Dendritic cell treated with granulocyte-macrophage colony-stimulating factor and Interleukin-4, amounts not matched to agents 40 ng/mL and 50 ng/mL, for 4 days (primary cell): ENCODE measurements at regions not wholly inside any gene's neighbourhood (a gene's known extent, or its start where the extent isn't known, plus 50 kb on each side); places are given as distances from the start of the nearest gene placed in this dataset.

Source experiments
- H3K27ac Mint-ChIP-seq: one replicate; pipeline ENCODE4 v1.8.0; 2022; ENCODE audit warnings: mild to moderate bottlenecking, mixed read lengths
- H3K27me3 Mint-ChIP-seq: one replicate; pipeline ENCODE4 v1.8.0; 2022; ENCODE audit warnings: mild to moderate bottlenecking, mixed read lengths
- H3K36me3 Mint-ChIP-seq: one replicate; pipeline ENCODE4 v1.8.0; 2022; ENCODE audit warnings: low read depth, mixed read lengths
- H3K4me1 Mint-ChIP-seq: one replicate; pipeline ENCODE4 v1.8.0; 2022; ENCODE audit warnings: low read depth, mixed read lengths
- H3K4me3 Mint-ChIP-seq: one replicate; pipeline ENCODE4 v1.8.0; 2022; ENCODE audit warnings: mild to moderate bottlenecking, moderate library complexity, mixed read lengths
- H3K9me3 Mint-ChIP-seq: one replicate; pipeline ENCODE4 v1.8.0; 2022; ENCODE audit warnings: mixed read lengths
- intact Hi-C: fragments of 100-400 bp; cut with micrococcal nuclease; formaldehyde crosslinking; loops from one replicate; pipeline ENCODE4 v1.15.0; 2022

DNA sequence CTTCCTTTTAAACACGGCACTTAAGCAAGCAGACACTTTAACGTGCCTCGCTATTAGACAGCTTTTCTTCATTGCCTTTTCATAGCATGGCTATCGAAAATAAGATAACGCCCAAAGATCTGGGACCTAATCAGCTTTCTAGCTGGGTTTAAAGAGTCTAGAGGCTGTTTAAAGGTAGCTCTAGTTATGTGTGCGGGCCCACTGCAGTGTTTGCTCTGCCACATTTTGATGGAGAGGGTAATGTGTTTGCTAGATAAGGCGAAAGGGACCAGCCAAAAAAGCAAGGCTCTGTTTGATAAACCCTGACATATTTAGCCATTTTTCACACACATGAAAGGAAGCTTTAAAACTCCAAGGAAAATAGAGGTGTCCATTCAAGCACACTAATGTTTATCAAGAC, 91.6 kb downstream of the NR2F2 start:
- Mint-ChIP-seq H3K4me3 (no peak overlapping the region), H3K27me3 (peaks cover 44% of the 10 kb centered on the region), H3K27ac (no peak overlapping the region), H3K36me3 (no peaks in the 10 kb centered on the region), H3K4me1 (no peaks in the 10 kb centered on the region), H3K9me3 (no peaks in the 10 kb centered on the region)
- intact Hi-C loops = no loop called here

DNA sequence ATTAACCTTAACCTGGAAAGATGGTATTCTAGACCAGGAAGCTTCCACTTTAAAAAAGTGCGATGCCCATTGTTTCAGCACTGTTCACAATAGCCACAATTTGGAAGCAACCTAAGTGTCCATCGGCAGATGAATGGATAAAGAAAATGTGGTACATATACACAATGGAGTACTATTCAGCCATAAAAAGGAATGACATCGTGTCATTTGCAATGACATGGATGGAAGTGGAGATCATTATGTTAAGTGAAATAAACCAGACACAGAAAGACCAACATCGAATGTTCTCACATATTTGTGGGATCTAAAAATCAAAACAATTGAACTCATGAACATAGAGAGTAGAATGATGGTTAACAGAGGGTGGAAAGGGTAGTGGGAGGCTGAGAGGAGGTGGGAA, 94.2 kb downstream of the NR2F2 start:
- peaks cover 19% of the 10 kb centered on the region for H3K27me3 Mint-ChIP-seq
- no peaks in the 10 kb centered on the region for H3K9me3 Mint-ChIP-seq
- no peak overlapping the region for H3K4me3 Mint-ChIP-seq
- intact Hi-C loops = no loop called here
- no peaks in the 10 kb centered on the region for H3K36me3 Mint-ChIP-seq
- H3K4me1 Mint-ChIP-seq = no peaks in the 10 kb centered on the region
- no peak overlapping the region for H3K27ac Mint-ChIP-seq

DNA sequence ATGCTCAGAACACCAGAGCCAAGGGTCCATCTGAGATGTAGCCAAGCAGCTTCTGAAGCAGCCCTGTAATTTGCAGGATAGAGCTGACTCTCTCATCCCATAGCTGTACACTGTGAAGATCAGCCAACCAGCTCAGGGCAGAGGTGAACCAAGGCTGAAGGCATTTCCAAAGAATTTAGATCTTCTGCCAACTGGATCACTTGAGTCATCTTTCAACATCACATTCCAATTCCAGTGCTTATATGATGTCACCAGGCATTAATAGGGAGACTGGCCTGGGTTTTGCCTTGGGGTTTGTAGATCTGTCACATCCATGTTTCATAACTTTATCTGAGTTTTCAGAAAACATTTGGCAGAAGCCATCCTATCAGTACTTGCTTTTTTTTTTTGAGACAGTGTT, 98.2 kb downstream of the NR2F2 start:
- no peak overlapping the region for H3K4me3 Mint-ChIP-seq
- H3K4me1 Mint-ChIP-seq = no peaks in the 10 kb centered on the region
- intact Hi-C loops = no loop called here

DNA sequence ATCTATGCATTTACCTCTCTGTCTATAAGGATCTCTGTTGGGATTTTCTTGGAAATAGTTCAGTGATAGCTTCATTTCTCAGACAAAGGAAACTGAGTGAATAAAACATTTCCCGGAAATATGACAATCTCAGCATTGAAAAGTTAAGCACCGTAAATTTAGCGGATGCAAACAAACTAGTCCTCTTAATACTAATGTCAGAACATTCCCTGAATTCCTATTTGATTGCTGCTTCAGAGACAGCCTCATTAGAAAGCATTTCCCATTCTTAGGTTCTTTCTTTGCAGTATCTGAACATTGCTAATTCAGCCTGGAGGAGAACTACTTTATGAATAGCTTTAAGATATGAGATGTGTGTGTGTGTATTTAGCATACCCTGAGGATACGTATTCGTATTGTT, 101.3 kb downstream of the NR2F2 start:
- intact Hi-C loops = no loop called here
- Mint-ChIP-seq H3K4me1 (no peaks in the 10 kb centered on the region), H3K36me3 (no peaks in the 10 kb centered on the region), H3K9me3 (no peaks in the 10 kb centered on the region), H3K4me3 (no peak overlapping the region), H3K27ac (no peak overlapping the region), H3K27me3 (peaks cover 3% of the 10 kb centered on the region)

More for the DNA sequence above, 98.2 kb downstream of the NR2F2 start:
- no peak overlapping the region for H3K27ac Mint-ChIP-seq
- H3K9me3 Mint-ChIP-seq = no peaks in the 10 kb centered on the region
- no peaks in the 10 kb centered on the region for H3K36me3 Mint-ChIP-seq
- peaks cover 9% of the 10 kb centered on the region for H3K27me3 Mint-ChIP-seq

DNA sequence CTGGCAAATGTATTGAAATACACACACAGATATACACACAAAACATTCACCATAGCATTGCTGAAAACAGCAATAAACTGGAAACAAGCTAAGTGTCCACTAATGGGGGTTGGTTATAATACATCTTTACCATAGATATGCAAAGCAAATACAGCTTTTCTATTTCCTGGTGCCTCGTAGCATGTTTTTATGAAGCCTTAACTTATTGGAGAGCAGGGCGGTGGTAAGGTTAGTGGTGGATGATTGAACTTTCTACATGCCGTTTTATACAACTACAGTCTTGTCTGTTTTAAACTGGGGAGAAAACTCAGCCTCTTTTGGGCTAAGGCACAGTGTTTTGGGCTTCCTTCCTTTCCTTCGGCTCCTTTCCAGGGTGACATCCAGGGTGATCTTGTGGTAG, 104.5 kb downstream of the NR2F2 start:
- Mint-ChIP-seq H3K4me3 (no peak overlapping the region), H3K27me3 (peaks cover 11% of the 10 kb centered on the region), H3K27ac (no peak overlapping the region), H3K36me3 (no peaks in the 10 kb centered on the region), H3K9me3 (no peaks in the 10 kb centered on the region), H3K4me1 (no peaks in the 10 kb centered on the region)
- intact Hi-C loops = no loop called here

DNA sequence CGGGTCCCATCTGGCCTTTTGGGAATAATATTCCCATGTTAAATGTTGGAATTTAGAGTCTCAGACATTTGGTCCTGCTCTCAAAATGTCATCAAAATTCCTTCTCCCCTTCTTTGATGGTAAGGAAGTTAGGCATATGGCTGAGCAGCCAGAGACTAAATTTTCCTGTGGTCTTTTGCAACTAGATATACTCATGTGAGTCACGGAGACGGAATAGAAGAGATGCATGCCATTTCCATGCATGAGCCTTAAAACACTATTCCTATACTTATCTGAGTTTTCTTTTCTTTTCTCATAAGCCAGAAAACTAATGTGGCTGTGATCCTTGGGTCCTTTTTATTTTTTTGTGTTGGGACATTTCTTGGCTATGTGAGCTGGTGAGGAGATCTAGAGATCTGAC, 105.3 kb downstream of the NR2F2 start:
- H3K36me3 Mint-ChIP-seq = no peaks in the 10 kb centered on the region
- no peak overlapping the region for H3K27ac Mint-ChIP-seq
- H3K9me3 Mint-ChIP-seq = no peaks in the 10 kb centered on the region
- H3K4me1 Mint-ChIP-seq = no peaks in the 10 kb centered on the region
- intact Hi-C loops = no loop called here
- H3K4me3 Mint-ChIP-seq = no peak overlapping the region
- H3K27me3 Mint-ChIP-seq = peaks cover 11% of the 10 kb centered on the region

DNA sequence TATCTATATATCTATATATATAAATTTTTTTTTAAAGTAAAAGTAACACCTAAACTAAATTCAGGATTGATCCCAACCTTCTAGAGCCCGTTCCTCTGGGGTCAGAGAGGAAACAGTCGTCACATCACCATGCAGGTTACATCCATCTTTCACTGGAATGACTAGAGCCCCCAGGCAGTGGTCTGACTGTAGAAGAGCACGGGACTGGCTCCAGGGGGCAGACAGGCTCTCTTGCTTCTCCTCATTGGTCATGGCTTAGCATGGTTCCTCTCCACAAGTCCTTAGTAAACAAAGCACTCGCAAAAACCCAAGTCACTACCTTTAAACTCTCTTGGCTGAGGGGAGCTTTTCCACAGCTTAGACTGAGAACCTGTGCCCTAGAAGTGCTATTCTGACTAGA, 110.5 kb downstream of the NR2F2 start:
- H3K4me1 Mint-ChIP-seq = no peaks in the 10 kb centered on the region
- H3K4me3 Mint-ChIP-seq = no peak overlapping the region
- intact Hi-C loops = no loop called here
- H3K27me3 Mint-ChIP-seq = peaks cover 9% of the 10 kb centered on the region
- H3K36me3 Mint-ChIP-seq = no peaks in the 10 kb centered on the region
- no peak overlapping the region for H3K27ac Mint-ChIP-seq
- H3K9me3 Mint-ChIP-seq = no peaks in the 10 kb centered on the region

DNA sequence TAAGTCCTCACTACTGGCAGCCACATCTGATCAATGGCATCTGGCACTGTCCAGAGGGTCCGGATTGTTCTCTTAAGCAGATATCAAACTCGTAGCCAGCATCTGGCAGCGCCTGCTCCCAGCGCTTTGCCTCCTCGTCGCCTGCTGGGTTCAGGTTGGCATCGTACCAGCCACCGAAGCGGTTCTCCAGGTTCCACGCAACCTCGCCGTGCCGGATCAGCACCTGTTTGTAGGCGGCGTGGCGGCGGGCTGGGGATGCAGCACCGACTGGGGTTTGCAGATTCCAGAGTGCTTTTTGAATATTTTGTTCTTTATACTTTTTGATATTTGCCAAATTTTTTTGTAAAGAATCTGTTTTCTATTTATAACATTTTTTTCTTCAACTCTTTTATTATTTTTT, 111.6 kb downstream of the NR2F2 start:
- intact Hi-C loops = no loop called here

DNA sequence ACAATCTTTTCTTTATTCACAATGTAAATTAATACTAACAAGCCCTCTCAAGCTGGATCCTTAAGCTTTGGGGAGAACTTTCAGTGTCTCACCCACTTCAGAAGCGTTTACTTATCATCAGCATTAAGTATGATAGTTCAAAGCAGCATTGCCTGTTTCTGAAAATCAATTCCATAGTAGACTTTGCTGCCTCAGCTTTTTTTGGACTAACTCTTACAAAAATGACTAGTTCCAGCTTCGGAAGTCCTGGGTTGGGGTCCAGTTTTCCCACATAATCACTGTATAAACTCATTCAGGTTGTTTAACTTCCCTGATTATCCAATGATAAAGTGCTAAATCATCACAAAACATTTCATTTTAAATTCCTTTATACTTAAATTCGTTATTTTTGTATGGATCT, 114.4 kb downstream of the NR2F2 start:
- Mint-ChIP-seq H3K36me3 (no peaks in the 10 kb centered on the region), H3K4me1 (no peaks in the 10 kb centered on the region), H3K27ac (no peak overlapping the region), H3K4me3 (no peak overlapping the region), H3K9me3 (no peaks in the 10 kb centered on the region), H3K27me3 (peaks cover 2% of the 10 kb centered on the region)
- intact Hi-C loops = no loop called here

More for the DNA sequence above, 111.6 kb downstream of the NR2F2 start:
- Mint-ChIP-seq H3K4me3 (no peak overlapping the region), H3K27ac (no peak overlapping the region), H3K9me3 (no peaks in the 10 kb centered on the region), H3K4me1 (no peaks in the 10 kb centered on the region), H3K27me3 (peaks cover 9% of the 10 kb centered on the region), H3K36me3 (no peaks in the 10 kb centered on the region)

DNA sequence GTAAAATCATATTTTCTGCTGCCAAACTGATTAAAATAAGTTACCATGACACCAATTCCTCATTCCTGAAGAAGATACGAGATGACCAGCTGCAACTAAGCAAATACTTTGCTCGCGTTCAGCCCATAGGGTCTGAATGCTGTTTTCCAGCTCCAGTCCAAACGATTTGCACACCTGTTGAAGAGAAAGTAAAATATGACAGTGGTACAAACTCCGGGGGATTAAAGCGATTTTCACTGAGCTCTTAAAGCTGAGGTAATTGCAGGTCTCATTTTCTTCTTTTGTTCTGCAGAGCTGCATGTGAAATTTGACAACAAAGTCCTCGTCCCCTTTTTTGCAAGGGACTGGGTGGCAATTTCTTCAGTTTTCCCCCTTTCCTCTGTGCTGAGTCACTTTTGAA, 118.4 kb downstream of the NR2F2 start:
- no peaks in the 10 kb centered on the region for H3K9me3 Mint-ChIP-seq
- no peaks in the 10 kb centered on the region for H3K36me3 Mint-ChIP-seq
- intact Hi-C loops = no loop called here
- no peak overlapping the region for H3K27ac Mint-ChIP-seq
- H3K4me3 Mint-ChIP-seq = no peak overlapping the region
- H3K27me3 Mint-ChIP-seq = peaks cover 3% of the 10 kb centered on the region
- H3K4me1 Mint-ChIP-seq = no peaks in the 10 kb centered on the region

DNA sequence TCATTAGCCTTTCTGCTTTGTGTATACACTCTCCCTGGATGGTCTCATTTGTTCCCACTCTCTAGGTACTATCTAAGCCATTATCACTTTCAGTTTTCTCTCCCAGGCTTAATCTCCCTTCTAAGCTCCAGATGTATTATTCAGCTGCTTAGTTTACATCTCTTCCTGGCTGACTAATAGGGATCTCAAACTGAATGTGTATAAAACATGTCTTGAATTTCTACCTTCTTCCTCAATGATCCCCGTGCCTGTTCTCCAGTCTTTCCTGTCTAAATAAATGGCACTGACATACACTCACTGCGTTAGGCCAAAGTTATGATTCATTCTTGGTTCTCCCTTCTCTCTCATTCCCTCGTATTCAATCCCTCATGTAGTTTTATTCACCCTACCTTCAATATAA, 127.3 kb downstream of the NR2F2 start:
- peaks cover 5% of the 10 kb centered on the region for H3K27me3 Mint-ChIP-seq
- H3K27ac Mint-ChIP-seq = no peak overlapping the region
- intact Hi-C loops = no loop called here
- H3K4me1 Mint-ChIP-seq = no peaks in the 10 kb centered on the region
- no peaks in the 10 kb centered on the region for H3K36me3 Mint-ChIP-seq
- no peak overlapping the region for H3K4me3 Mint-ChIP-seq
- no peaks in the 10 kb centered on the region for H3K9me3 Mint-ChIP-seq

DNA sequence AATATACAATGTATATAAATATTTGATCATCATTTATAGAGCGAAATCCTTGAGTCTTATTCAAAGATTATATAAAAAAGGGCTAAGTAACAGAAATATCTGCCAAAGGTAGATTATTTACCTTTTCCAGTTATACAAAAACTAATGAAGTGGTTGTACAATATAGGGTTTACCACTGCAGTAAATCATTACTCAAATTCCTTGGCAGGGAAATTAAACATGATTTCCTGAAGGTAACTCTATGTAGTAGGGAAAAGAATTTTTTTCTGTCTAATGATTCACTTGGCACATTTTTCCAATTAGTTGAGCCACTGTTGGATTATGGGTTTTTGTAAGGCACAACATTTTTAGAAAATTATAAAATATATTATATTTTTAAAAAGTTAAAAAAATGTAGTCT, 129.6 kb downstream of the NR2F2 start:
- no peaks in the 10 kb centered on the region for H3K36me3 Mint-ChIP-seq
- no peaks in the 10 kb centered on the region for H3K9me3 Mint-ChIP-seq
- intact Hi-C loops = no loop called here
- H3K27ac Mint-ChIP-seq = no peak overlapping the region
- H3K4me1 Mint-ChIP-seq = no peaks in the 10 kb centered on the region
- H3K4me3 Mint-ChIP-seq = no peak overlapping the region
- peaks cover 5% of the 10 kb centered on the region for H3K27me3 Mint-ChIP-seq

DNA sequence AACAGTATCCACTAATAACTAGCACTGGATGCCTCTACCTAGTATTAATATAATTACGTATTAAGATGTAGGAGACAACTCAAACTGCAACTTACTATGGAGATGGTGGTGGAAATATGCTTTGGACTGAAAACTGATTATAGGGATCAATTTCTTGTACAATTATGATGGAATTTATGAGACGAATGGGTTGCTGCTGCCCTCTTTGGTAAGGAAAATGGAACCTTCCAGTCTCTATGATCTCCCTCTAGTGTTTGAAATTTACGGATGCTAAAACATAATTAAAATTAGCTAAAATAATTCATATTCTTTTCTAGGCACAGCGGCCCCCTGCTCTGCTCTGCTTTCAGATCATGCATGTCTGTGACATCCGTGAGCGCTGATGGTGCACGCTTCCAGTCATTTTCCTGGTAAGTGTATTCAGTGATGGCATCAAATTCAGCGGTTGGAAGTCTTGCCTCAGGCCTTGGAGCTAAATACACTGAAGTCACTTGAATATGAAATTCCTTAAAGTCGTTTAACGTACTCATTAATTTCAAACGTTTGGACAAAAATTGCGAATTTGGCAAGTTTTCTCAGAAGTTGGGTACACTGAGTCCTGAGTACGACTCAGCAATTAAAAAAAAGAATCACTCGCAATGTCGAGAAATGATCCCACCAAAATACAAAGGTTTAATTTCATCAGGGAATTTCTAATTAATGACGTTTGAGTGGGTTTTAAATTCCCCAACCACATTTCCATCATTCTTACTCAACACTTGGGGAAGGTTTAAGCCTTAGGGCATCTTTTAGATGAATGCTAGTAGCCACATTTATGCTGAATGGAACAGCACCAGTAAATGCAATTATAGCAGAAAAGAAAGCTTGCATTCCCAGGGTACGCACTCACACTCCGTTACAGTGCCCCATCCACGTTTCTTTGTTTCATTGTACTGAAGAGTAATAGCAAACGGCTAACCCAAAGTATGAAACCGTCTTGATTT, 132.6 kb downstream of the NR2F2 start:
- Mint-ChIP-seq H3K9me3 (no peaks in the 10 kb centered on the region), H3K36me3 (no peaks in the 10 kb centered on the region), H3K27ac (no peak overlapping the region), H3K4me1 (no peaks in the 10 kb centered on the region), H3K4me3 (no peak overlapping the region), H3K27me3 (peaks cover 9% of the 10 kb centered on the region)
- intact Hi-C loops = no loop called here

DNA sequence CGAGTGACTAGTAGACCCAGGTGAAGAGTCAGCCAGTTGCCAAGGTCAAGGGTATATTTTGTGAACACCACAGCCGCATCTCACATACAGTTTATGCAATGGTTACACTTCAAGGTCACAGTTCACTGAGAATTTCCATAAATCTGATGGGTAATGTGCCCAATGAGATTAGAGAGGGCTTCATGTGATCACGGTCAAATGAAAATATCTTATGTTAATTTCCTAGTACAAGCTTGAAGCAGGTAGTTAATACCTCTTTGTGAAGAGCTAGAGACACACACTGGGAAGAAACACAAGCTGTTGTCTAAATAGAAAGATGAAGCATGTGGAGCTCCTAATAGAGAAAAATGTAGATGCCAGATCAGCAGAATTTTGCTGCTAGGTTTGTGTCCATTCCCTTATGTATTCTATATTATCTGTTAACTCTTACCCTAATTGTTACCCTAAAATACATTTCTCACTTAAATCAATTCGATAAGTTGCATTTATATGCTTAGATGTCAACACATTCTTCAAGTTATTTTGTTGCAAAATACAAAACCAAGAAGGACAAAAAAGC, 136.0 kb downstream of the NR2F2 start:
- Mint-ChIP-seq H3K36me3 (no peaks in the 10 kb centered on the region), H3K4me1 (no peaks in the 10 kb centered on the region), H3K27me3 (peaks cover 13% of the 10 kb centered on the region), H3K27ac (no peak overlapping the region), H3K4me3 (no peak overlapping the region), H3K9me3 (no peaks in the 10 kb centered on the region)
- intact Hi-C loops = no loop called here

DNA sequence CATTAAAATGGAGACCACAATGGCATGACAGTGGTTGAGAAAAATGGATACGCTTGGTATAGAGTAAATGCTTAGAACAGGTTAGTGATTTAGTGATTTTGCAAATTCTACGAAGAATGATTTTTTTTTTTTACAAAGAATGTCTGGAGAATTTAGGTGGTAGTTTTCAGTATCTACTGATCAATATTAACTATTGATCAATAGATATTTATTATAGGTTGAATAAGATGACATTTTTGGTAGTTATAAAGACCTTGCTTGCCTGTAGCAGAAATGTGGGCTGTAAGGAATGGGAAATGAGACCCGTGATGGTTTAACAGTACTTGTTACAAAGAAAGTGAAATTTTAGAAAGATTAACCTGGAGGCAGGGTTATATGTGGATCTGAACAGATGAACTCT, 137.5 kb downstream of the NR2F2 start:
- Mint-ChIP-seq H3K27me3 (peaks cover 15% of the 10 kb centered on the region), H3K4me3 (no peak overlapping the region), H3K9me3 (no peaks in the 10 kb centered on the region), H3K27ac (no peak overlapping the region), H3K4me1 (no peaks in the 10 kb centered on the region), H3K36me3 (no peaks in the 10 kb centered on the region)
- intact Hi-C loops = no loop called here
